ENCODE measurements at regions not wholly inside any gene's neighbourhood (a gene's known extent, or its start where the extent isn't known, plus 50 kb on each side); places are given as distances from the start of the nearest gene placed in this dataset.

GRCh38 chr3:115525731-115526130 lies 97.6 kb upstream of the GAP43 start:
- TF ChIP-seq CTCF (IDR thresholded peaks at IDR 0.05) (no peak), ZFX (IDR thresholded peaks at IDR 0.05; ENCODE audit: borderline replicate concordance) (no peak)
- no peak overlapping the region for H3K27ac ChIP-seq

GRCh38 chr3:115533218-115533617 lies 90.1 kb upstream of the GAP43 start:
- H3K27ac ChIP-seq, result no peak overlapping the region
- TF ChIP-seq ZFX (IDR thresholded peaks at IDR 0.05; ENCODE audit: borderline replicate concordance), result no peak

DNA sequence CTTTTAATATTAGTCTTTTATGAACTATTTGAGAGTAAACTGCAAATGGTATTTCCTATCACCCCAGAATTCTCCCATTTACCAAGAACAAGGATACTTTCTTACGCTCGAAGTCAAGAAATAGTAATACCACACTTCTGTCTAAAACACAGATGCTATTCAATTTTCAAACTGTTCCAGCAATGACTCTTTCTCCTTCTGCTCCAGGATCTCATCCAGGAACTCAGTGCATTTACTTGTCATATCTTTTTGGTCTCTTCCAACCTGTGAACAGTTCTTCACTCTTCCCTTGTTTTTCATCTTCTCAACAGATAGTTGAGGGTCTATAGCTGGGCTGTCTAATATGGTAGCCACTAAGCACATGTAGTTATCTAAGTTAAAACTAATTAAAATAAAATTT lies 87.1 kb upstream of the GAP43 start:
- no peak overlapping the region for H3K27ac ChIP-seq
- TF ChIP-seq CTCF (IDR thresholded peaks at IDR 0.05) (no peak), ZFX (IDR thresholded peaks at IDR 0.05; ENCODE audit: borderline replicate concordance) (no peak)

DNA sequence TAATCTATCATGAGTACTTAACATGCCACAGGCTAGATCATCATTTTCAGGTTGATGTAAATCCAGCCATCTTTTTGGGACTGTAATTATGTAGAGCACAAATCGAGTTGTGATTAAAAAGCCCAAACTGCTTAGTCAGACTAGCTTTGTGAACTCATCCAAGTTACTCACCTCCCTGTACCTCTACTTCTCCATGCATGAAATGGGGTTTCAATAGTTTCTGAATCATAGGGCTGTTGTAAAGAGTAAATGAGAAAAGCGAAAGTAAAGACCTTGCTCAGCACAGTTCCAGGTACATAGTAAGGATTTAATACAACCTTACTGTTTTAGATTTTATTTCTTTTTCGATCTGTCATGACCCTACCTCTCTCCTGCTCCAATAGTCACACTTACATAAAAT lies 85.6 kb upstream of the GAP43 start:
- H3K27ac ChIP-seq, result no peak overlapping the region
- TF ChIP-seq ZFX (IDR thresholded peaks at IDR 0.05; ENCODE audit: borderline replicate concordance), result no peak
- TF ChIP-seq CTCF (IDR thresholded peaks at IDR 0.05), result no peak

DNA sequence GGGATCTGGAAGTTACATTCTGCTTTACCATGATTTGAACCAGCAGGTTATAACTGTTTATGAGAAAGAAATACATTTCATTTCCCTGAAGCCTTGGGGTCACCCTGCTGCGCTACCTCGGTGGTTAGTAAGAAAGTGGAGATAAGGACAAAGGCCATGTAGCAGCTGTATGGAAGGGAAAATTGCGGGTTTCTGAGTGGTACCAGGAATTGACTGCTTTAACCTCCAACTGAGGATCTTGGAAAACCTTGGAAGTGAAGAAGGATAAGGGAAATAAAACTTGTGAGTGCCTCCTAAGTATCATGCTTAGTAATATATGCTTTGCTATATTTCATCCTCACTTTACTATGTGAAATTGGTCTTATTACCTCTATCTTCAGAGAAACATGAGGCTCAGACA lies 76.1 kb upstream of the GAP43 start:
- H3K27ac ChIP-seq, result no peak overlapping the region
- no peak for TF ChIP-seq ZFX (IDR thresholded peaks at IDR 0.05; ENCODE audit: borderline replicate concordance)
- no peak for TF ChIP-seq CTCF (IDR thresholded peaks at IDR 0.05)

- TF ChIP-seq ZFX (IDR thresholded peaks at IDR 0.05; ENCODE audit: borderline replicate concordance) (no peak), CTCF (IDR thresholded peaks at IDR 0.05) (no peak)
- no peak overlapping the region for H3K27ac ChIP-seq
Observed at GRCh38 chr3:115548611-115549010, 74.7 kb upstream of the GAP43 start.

DNA sequence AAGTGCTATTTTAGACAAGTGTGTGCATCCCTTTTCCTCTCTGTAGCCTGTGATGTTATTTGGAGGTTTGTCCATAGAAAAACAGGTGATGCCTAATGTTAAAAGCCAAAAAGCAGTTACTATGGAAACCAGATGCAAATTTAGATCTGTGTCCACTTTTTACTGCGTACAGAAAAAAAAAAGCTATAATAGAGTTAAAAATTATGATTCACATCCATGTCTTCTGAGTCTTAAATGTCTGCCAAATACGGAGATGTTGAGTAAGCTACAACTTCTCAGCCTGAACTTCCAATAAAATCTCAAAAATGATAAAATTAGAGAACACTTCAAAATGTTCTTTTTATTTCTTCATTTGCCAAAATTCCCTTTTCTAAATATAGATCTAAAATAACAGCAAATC lies 74.2 kb upstream of the GAP43 start:
- TF ChIP-seq ZFX (IDR thresholded peaks at IDR 0.05; ENCODE audit: borderline replicate concordance), result no peak
- no peak for TF ChIP-seq CTCF (IDR thresholded peaks at IDR 0.05)
- H3K27ac ChIP-seq, result no peak overlapping the region

- H3K27ac ChIP-seq, result no peak overlapping the region
- TF ChIP-seq ZFX (IDR thresholded peaks at IDR 0.05; ENCODE audit: borderline replicate concordance) (no peak), CTCF (IDR thresholded peaks at IDR 0.05) (no peak)
Observed at GRCh38 chr3:115550285-115550761, 73.0 kb upstream of the GAP43 start.
